NB4 (cell line): ENCODE measurements at regions not wholly inside any gene's neighbourhood (a gene's known extent, or its start where the extent isn't known, plus 50 kb on each side); places are given as distances from the start of the nearest gene placed in this dataset.

Experiments used
- POLR2A ChIP-seq: IDR thresholded peaks from 2 replicates; pipeline ENCODE4 v1.6.1; 2011; ENCODE audit warnings: mild to moderate bottlenecking; ENCODE audit not compliant: insufficient read length; ENCODE audit errors: extremely low read depth
- TF ChIP-seq, protein P1 (sequence below): IDR thresholded peaks from one replicate; pipeline ENCODE4 v1.5.1; 2012; ENCODE audit warnings: low read depth, low read length

DNA sequence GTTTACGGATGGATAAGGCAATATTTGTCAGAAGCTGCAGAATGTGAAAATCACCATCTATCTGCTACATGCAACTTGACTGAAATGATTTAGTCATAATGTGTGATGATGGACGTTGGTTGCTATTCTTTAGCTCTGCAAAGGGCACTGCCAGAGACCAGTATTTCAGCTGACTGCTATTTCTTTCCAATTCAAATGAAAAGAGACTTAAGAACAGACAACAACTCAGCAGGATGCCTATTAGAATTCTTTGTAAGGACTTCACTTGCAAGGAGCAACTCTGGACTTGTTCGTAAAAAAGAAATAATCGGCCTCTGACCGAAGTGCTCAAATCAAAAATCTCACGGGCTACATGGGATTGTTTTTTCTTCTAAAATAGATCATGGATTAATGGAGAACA lies 262.7 kb downstream of the DHX15 start:
- TF ChIP-seq, protein P1, sequence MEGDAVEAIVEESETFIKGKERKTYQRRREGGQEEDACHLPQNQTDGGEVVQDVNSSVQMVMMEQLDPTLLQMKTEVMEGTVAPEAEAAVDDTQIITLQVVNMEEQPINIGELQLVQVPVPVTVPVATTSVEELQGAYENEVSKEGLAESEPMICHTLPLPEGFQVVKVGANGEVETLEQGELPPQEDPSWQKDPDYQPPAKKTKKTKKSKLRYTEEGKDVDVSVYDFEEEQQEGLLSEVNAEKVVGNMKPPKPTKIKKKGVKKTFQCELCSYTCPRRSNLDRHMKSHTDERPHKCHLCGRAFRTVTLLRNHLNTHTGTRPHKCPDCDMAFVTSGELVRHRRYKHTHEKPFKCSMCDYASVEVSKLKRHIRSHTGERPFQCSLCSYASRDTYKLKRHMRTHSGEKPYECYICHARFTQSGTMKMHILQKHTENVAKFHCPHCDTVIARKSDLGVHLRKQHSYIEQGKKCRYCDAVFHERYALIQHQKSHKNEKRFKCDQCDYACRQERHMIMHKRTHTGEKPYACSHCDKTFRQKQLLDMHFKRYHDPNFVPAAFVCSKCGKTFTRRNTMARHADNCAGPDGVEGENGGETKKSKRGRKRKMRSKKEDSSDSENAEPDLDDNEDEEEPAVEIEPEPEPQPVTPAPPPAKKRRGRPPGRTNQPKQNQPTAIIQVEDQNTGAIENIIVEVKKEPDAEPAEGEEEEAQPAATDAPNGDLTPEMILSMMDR = no peak
- no peak for TF ChIP-seq POLR2A
